OCI-LY3 (cell line): ENCODE measurements at regions not wholly inside any gene's neighbourhood (a gene's known extent, or its start where the extent isn't known, plus 50 kb on each side); places are given as distances from the start of the nearest gene placed in this dataset.

Source experiments
- EZH2phosphoT487 ChIP-seq: fragments of 200-600 bp; shearing (Covaris generic); IDR thresholded peaks from 2 replicates; pipeline ENCODE4 v1.6.1; 2018; ENCODE audit warnings: antibody characterized with exemption, mixed run types, low read depth
- TF ChIP-seq, protein P1 (sequence below): fragments of 200-600, 300-600 bp; sonication (generic); IDR thresholded peaks from 2 replicates; pipeline ENCODE4 v1.5.1; 2014; ENCODE audit warnings: antibody characterized with exemption, low read length, low read depth

DNA sequence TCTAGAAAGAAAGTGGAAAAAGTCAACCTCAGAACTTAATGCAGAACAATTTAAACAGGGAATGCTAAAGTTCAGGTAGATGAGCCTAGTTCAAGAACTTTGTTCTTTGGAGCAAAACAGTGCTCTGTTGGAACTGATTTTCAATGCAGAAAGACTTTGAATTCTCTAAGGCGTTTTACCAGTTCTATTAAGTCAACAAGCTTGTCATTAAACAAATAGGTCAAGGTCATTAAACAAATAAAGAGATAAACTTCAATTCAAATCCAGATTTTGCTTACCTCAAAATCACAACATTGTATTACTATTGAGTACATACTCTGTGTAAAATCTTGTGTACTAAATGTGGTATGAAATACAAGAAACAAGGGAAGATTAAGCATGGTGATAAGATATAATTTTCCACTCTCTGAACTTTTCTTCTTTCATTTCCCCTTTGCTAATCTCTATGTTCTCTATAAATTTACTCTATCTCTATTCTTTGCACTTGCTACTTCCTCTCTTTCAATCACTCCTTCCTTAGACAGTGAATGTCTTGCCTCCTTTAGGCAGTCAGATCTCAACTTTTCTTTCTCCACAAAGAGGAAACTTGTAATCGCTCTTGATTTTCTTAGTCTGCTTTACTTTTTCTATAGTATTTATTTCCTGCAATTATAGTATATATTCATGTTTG is 160.8 kb upstream of the KHDRBS2 start:
- TF ChIP-seq, protein P1, sequence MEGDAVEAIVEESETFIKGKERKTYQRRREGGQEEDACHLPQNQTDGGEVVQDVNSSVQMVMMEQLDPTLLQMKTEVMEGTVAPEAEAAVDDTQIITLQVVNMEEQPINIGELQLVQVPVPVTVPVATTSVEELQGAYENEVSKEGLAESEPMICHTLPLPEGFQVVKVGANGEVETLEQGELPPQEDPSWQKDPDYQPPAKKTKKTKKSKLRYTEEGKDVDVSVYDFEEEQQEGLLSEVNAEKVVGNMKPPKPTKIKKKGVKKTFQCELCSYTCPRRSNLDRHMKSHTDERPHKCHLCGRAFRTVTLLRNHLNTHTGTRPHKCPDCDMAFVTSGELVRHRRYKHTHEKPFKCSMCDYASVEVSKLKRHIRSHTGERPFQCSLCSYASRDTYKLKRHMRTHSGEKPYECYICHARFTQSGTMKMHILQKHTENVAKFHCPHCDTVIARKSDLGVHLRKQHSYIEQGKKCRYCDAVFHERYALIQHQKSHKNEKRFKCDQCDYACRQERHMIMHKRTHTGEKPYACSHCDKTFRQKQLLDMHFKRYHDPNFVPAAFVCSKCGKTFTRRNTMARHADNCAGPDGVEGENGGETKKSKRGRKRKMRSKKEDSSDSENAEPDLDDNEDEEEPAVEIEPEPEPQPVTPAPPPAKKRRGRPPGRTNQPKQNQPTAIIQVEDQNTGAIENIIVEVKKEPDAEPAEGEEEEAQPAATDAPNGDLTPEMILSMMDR, result no peak
- no peak for TF ChIP-seq EZH2phosphoT487
